Vagina (tissue), 2 donors: ENCODE measurements at regions not wholly inside any gene's neighbourhood (a gene's known extent, or its start where the extent isn't known, plus 50 kb on each side); places are given as distances from the start of the nearest gene placed in this dataset.

Experiments
- CTCF ChIP-seq, 3 experiments: fragments of 450-650 bp in 2 of 3; fragments of 200-600 bp in 1 of 3; sonication (generic) in 1 of 3; IDR thresholded peaks; one replicate each; pipeline ENCODE4 v1.5.1; 2017 to 2019; ENCODE audit warnings: antibody characterized with exemption in 3 of 3, mild to moderate bottlenecking in 2 of 3, moderate library complexity in 2 of 3
- POLR2A ChIP-seq, 2 donors: fragments of 450-650 bp; IDR thresholded peaks; one replicate each; pipeline ENCODE4 v1.6.1; 2017; ENCODE audit warnings: antibody characterized with exemption in 2 of 2, mild to moderate bottlenecking in 2 of 2, moderate library complexity in 2 of 2

GRCh38 chrX:519741-520140 lies 110.8 kb upstream of the SHOX start:
- TF ChIP-seq CTCF (IDR thresholded peaks at IDR 0.05) (no peak), POLR2A (IDR thresholded peaks at IDR 0.05) (no peak)
